ENCODE measurements at regions not wholly inside any gene's neighbourhood (a gene's known extent, or its start where the extent isn't known, plus 50 kb on each side); places are given as distances from the start of the nearest gene placed in this dataset.

DNA sequence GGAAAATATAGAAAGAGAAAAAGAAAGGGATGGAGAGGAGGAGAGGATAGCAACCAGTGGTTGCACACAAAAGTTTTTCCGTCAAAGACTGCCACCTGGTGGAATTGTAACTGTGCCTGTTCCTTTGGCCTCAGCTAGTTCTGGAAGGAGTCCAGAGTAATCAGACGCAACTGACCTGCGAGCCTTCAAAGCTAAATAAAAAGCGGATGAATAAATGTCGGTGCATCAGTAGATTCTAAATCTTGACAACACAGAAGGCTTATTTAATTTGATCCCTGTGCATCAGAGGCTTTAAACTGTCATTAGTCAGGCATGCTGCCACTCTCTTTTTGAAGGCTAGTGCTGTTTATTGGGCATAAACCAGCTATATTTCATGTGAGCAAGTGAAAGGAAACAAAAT, 132.9 kb upstream of the ACO1 start:
- TF ChIP-seq POLR2A (IDR thresholded peaks at IDR 0.05) (no peak), EP300 (IDR thresholded peaks at IDR 0.05) (no peak), POLR2AphosphoS5 (IDR thresholded peaks at IDR 0.05) (peak in 1 of 4 donors; percentile 28)
- TF ChIP-seq, protein P1, sequence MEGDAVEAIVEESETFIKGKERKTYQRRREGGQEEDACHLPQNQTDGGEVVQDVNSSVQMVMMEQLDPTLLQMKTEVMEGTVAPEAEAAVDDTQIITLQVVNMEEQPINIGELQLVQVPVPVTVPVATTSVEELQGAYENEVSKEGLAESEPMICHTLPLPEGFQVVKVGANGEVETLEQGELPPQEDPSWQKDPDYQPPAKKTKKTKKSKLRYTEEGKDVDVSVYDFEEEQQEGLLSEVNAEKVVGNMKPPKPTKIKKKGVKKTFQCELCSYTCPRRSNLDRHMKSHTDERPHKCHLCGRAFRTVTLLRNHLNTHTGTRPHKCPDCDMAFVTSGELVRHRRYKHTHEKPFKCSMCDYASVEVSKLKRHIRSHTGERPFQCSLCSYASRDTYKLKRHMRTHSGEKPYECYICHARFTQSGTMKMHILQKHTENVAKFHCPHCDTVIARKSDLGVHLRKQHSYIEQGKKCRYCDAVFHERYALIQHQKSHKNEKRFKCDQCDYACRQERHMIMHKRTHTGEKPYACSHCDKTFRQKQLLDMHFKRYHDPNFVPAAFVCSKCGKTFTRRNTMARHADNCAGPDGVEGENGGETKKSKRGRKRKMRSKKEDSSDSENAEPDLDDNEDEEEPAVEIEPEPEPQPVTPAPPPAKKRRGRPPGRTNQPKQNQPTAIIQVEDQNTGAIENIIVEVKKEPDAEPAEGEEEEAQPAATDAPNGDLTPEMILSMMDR (IDR thresholded peaks at IDR 0.05): peak in 3 of 4 experiments; percentile 25 to 63 (median 44)

Data from sigmoid colon (tissue), 4 donors.